ENCODE measurements at regions not wholly inside any gene's neighbourhood (a gene's known extent, or its start where the extent isn't known, plus 50 kb on each side); places are given as distances from the start of the nearest gene placed in this dataset.

DNA sequence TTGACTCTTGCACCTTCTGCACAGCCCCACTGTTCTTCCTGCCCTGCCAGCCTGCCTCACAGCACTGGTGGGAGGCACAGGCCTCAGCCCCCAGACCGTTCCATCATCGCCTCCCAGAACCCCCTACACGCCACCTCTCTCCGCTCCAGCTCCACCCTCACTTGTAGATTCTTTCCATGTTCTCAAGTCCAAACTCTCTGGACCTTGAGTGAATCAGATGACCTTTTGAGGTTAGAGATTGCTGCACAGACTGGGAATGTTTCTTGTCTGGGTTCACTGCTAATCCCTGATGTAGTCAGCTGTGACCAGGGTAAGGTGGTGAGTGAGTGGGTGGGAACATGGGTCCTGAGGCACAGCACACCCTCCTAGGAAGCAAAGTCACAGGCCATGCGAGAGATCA lies 272.4 kb downstream of the IRF8 start:
- no peak for DNase-seq

DNA sequence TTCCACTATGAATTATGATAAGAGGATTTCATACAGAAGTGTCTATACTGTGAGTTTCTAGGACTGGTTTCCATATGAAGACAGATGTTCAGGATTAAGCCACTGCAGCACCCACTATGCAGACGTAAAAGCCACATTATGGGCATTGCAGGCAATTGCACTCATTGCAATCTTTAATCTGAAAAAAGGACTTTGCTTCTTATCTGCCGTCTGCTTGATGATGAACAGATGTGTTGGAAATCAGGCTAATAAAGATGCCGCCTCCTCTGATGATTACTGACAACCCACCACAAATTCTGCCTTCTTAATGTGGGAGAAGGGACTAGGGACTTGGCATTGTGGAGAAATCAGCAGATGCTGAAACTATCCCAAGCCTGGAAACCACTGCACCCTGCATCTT lies 276.9 kb downstream of the IRF8 start:
- DNase-seq: no peak

- no peak for DNase-seq
These were observed 277.5 kb downstream of the IRF8 start for GRCh38 chr16:86176462-86176861.

DNA sequence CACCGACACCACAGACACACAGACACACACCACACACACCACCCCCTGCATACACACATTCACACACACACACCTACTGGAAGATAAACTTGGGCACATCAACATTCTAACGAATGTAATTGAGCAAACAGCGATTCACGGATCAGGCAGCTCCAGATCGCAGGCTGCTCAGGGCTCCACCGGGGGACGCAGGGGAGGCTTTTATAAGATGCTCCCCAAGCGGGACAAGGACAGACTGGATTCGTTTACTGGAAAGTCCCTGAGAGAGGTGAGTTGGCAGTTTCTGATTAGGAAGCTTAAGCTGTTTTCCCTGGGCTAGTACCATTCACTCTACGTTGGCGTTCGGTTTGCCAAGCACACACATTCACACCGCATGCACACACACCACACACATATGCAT lies 281.3 kb downstream of the IRF8 start:
- DNase-seq: no peak

GRCh38 chr16:86180780-86181179 lies 281.8 kb downstream of the IRF8 start:
- no peak for DNase-seq

DNA sequence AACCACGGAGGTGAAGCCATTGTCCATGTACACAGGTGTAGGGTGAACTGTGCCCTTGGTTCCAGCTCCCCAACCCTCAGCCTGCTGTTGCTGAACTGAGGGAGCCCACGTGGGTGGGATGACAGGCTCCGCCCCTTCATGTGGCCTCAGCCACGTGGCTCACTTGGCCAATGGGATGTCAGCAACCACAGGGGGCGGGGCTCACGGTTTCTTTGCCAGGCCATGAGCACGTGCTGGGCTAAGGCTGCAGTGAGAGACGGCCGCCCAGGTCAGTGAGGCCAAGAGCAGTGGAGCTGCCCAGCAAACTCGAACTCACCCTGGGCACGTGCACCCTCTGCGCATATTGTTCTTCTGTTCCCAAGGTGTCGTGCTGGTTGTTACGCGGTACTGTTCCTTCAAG lies 282.6 kb downstream of the IRF8 start:
- DNase-seq: no peak

DNA sequence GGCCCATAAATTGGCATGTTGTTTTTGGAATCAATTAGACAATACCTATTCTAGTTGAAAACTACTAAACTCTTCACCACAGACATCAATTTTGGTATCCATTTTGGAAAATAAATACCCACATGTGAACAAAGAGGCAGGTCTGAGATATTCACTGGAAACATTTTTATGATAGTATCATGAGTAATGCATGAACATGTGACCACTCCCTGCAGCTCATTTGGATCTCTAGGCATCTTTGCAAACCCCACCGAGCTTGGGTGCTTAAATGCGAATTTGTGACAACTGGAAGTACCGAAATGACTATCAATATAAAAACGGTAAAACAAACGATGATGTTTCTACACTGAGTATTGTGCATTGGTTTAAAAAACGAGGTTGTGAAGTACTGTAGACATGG lies 285.2 kb downstream of the IRF8 start:
- no peak for DNase-seq

DNA sequence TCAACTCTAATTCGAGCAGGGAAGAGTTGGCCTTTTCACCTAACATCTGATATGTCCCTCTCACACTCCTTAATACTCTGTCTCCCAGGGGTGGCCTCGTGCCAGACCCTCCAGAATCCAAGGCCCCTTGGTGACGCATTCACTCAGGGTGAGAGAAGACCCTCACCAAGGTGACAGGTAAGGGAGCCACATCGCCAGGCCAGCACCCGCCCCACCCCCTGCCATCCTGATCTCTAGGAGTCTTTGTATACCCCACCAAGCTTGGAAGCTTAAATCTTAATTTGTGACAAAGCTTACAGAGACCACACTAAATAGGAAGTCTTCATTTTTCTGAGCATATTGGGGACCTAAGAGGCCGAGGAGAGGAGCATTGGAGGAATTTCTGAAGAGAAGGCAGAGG lies 286.1 kb downstream of the IRF8 start:
- DNase-seq: no peak

GRCh38 chr16:86186313-86186712 lies 287.4 kb downstream of the IRF8 start:
- no peak for DNase-seq

GRCh38 chr16:86189934-86190333 lies 291.0 kb downstream of the IRF8 start:
- DNase-seq: no peak

- no peak for DNase-seq
These were observed 292.7 kb downstream of the IRF8 start for GRCh38 chr16:86191663-86192062.

DNA sequence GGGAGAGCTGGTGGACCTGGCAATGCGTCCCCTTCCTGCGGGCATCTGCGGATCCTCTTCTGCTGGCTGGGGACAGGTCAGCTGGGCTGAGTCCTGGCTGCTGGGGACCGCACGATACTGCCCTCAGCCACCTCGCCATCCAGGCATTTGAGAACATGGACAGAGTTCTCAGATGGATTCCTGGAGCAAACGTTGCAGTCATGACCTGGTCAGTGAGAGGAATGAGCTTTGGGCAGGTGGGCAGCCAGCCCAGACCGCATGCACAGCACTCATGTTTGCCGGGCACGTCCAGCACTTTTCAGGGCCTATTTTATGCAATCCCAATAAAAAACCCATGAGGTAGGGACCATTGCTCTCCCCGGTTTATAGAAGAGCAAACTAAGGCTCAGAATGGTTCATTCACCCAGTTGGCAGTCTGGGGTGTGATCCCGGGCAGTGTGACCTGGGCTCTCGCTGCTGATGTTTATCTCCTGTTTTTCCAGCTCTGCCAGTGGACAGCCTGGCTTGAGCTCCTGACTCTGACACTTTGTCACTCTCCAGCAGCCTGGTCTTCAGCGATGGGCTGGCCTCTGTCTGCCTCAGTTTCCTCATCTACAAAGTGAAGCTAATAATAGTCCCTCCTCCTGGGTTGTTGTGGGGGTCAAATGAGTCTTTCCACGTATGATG lies 294.7 kb downstream of the IRF8 start:
- no peak for DNase-seq

DNA sequence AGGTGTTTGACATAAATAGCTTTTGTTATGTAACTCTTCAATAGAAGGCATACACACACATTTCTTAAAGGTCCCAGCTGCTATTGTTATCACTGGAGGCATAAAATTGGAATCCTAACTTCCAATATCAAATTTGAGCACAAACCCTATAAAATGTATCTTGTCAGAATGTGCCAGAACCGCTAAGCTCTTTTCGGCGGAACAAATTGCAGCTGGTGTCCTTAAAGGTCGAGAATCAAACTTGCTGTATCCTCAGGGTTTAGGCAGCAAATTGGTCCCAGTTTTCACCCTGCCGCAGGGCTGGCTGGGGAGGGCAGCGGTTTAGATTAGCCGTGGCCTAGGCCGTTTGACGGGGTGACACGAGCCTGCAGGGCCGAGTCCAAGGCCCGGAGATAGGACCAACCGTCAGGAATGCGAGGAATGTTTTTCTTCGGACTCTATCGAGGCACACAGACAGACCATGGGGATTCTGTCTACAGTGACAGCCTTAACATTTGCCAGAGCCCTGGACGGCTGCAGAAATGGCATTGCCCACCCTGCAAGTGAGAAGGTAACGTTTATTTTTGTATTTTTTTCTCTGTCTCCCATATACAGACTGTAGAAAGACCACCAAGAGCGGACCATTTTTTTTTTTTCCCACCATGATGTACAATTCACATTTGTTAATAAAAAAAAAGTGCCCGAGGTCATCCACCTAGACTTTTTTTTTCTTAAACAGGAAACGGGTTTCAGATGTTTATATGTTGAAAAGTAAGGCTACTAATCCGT lies 297.1 kb downstream of the IRF8 start:
- DNase-seq: no peak

DNA sequence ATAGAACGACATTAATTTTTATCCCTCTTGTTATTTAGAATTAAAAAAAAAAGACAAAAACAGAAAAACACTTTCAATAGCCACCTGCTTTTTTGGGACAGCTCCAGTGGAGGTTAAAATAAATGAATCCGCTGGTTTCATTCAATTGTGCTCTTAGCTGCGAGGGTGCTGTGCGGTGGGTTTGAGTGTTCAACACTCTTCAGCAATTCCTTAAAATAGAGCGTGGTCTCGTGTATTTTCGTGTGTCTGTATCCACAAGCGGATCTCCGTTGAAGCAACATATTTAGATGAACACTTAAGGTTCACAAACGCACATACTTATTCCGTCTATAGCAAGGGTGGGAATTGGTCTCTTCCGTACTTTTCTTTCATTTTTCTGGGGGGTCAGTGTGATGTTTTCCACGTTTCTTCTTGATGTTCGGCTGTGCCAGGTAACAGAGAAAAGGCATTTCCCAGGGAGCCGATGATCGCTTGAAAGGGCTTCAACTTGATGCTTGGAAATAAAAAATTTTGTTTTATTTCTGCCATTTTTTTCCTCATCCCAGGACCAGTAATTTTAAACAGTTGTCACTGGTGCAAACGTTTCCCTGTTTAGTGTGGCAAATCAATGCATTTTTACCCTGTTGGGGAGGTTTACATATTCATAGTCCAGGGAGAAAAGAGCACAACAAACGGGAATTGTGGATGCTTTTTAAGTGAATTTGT lies 297.9 kb downstream of the IRF8 start:
- DNase-seq: no peak

- DNase-seq: no peak
These were observed 299.5 kb downstream of the IRF8 start for GRCh38 chr16:86198206-86199118.

- no peak for DNase-seq
These were observed 300.2 kb downstream of the IRF8 start for GRCh38 chr16:86199182-86199581.

DNA sequence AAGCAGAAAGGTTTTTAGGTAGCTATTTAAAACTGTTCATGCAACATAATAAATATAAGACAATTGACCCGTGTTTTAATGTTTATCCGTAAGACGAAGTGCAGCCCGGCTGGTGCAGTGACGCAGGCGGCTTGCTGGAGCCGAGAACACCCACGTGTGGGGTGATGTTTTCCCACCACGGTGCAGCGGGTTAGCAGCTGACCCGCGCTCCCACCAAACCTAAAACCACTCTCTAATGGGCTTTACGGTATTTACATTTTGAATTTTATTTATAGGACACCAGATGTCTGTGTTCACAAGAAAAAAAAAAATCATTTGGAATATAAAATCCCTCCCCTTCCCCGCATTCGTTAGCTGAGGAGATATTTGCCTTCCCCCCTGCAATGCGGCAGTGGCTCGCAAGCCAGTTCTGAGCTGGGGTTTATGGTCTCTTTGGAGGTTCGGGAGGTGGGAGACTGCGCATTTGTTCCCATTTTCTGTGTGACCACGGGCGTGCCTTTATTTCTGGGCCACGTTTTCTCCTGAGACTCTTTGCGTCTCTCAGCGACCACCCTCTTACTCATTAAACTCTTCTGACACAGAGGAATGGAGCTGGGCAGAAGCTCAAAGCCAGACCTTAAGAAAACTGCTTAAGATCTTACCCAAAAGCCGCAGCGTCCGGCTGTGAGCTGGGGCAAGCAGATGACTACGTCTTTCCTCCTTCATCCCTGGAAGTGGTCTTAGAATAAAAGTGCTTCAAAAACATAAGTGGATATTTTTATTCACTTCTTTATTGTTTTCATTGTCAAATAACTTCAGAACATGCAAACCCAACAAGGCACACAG lies 301.1 kb downstream of the IRF8 start:
- DNase-seq: no peak

- no peak for DNase-seq
These were observed 301.8 kb downstream of the IRF8 start for GRCh38 chr16:86200722-86201121.

GRCh38 chr16:86201746-86202145 lies 302.8 kb downstream of the IRF8 start:
- DNase-seq: no peak

DNA sequence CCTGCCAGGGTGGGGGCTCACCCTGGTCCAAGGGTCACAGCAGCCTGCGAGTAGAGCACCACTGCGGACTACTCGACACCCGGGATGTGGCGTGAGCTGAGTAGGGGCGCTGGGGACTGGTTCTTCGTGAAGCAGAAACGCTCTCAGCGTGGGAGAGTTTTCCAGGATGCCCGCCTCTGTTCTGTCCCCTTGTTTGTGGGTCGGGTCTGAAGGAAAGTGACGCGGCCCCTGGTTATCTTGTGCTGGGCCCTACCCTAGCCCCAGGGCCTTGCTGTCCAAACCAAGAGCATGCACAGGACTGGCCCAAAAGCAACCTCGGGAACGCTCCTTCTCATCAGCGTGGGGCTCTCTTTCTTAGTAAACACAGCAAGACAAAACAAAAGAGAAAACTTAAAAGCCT lies 303.3 kb downstream of the IRF8 start:
- DNase-seq: no peak

- DNase-seq: no peak
These were observed 303.9 kb downstream of the IRF8 start for GRCh38 chr16:86202760-86203426.

Data from stimulated activated naive CD4-positive, alpha-beta T cell treated with Interleukin-2 at 50 U/mL for 16 hours (primary cell).